GM12878 (cell line): ENCODE measurements at regions not wholly inside any gene's neighbourhood (a gene's known extent, or its start where the extent isn't known, plus 50 kb on each side); places are given as distances from the start of the nearest gene placed in this dataset.
A peak's percentile ranks its signal among the peaks of the same experiment; 100 is the strongest.

Experiments
- ATAC-seq: fragments of 200-7000 bp; cut with Tn5 transposase; 3 replicates; pipeline ENCODE4 v1.9.1; 2020; ENCODE audit warnings: mild to moderate bottlenecking, moderate library complexity
- BruUV-seq: library from RNA; stranded (reverse); fragments of 400-500 nt; replicated peaks from 2 replicates; lab custom pipeline; 2021; lab: Mats Ljungman, UMichigan
- CTCF ChIA-PET: fragments of 300-600 bp; sonication (Branson Sonifier 250); formaldehyde crosslinking; extraction: SDS; loops from one replicate; lab custom pipeline; 2021; ENCODE audit warnings: inconsistent platforms; lab: Yijun Ruan, JAX
- POLR2A ChIA-PET: fragments of 350-600 bp; formaldehyde crosslinking; extraction: SDS; loops from one replicate; lab custom pipeline; 2021; ENCODE audit warnings: inconsistent platforms; lab: Charles Lee
- RAD21 ChIA-PET: fragments of 300-600 bp; sonication (Branson Sonifier 250); formaldehyde crosslinking; loops from one replicate; lab custom pipeline; 2023; ENCODE audit warnings: antibody characterized with exemption; ENCODE audit not compliant: unreplicated experiment; lab: Charles Lee
- SMC1A ChIA-PET: fragments of 300-600 bp; sonication (Branson Sonifier 250); formaldehyde crosslinking; loops from one replicate; lab custom pipeline; 2023; ENCODE audit not compliant: unreplicated experiment, uncharacterized antibody; lab: Charles Lee
- DNase-seq: peaks from one replicate; pipeline ENCODE4 v3.0.0-alpha.2; 2011; ENCODE audit warnings: low read depth, low spot score
- FAIRE-seq: peaks from 3 replicates; lab custom pipeline; 2011; peaks lifted over from hg19 to GRCh38; lab: Jason Lieb, UNC
- H2AFZ ChIP-seq: 2 replicates; pipeline ENCODE4 v1.6.0; 2011; ENCODE audit warnings: low read depth, low read length, control low read depth; ENCODE audit not compliant: control insufficient read depth
- H3K27ac ChIP-seq: 2 replicates; pipeline ENCODE4 v1.5.1; 2011; ENCODE audit warnings: control low read depth; ENCODE audit not compliant: control insufficient read depth, insufficient read depth
- H3K27me3 ChIP-seq, 2 experiments: replicated peaks in 1 of 2; 2 replicates each; pipeline versions ENCODE4 v1.6.0 to v1.6.1; 2011; ENCODE audit warnings: low read length in 1 of 2; ENCODE audit not compliant: control insufficient read depth in 2 of 2, insufficient read depth in 2 of 2
- H3K36me3 ChIP-seq, 2 experiments: 2 replicates each; pipeline ENCODE4 v1.5.1; 2011; ENCODE audit warnings: low read length in 1 of 2; ENCODE audit not compliant: control insufficient read depth in 2 of 2, insufficient read depth in 2 of 2
- H3K4me1 ChIP-seq: 2 replicates; pipeline ENCODE4 v1.6.1; 2011; ENCODE audit warnings: mild to moderate bottlenecking, low read length, moderate library complexity, mixed read lengths; ENCODE audit not compliant: control insufficient read depth, insufficient read depth
- H3K4me2 ChIP-seq: 2 replicates; pipeline ENCODE4 v1.6.0; 2011; ENCODE audit warnings: control low read depth; ENCODE audit not compliant: control insufficient read depth, insufficient read depth
- H3K4me3 ChIP-seq: fragments of 200-600 bp; sonication (generic); 2 replicates; pipeline ENCODE4 v1.5.1; 2016
- H3K79me2 ChIP-seq: 2 replicates; pipeline ENCODE4 v1.6.0; 2011; ENCODE audit warnings: low read length; ENCODE audit not compliant: control insufficient read depth, insufficient read depth
- H3K9ac ChIP-seq: 2 replicates; pipeline ENCODE4 v1.8.0; 2011; ENCODE audit warnings: low read length, control low read depth, mixed read lengths; ENCODE audit not compliant: control insufficient read depth, insufficient read depth
- H3K9me3 ChIP-seq: replicated peaks from 3 replicates; pipeline ENCODE4 v1.5.1; 2011; ENCODE audit warnings: mild to moderate bottlenecking, low read length; ENCODE audit not compliant: control insufficient read depth, insufficient read depth
- H4K20me1 ChIP-seq: 2 replicates; pipeline ENCODE4 v1.6.0; 2011; ENCODE audit not compliant: control insufficient read depth, insufficient read depth
- IKZF1 ChIP-seq: fragments of 450-650 bp; conservative IDR thresholded peaks from 2 replicates; pipeline ENCODE4 v1.6.1; 2017; ENCODE audit warnings: antibody characterized with exemption, mild to moderate bottlenecking
- POU2F2 ChIP-seq: IDR thresholded peaks from 3 replicates; pipeline ENCODE4 v1.6.1; 2011; ENCODE audit warnings: low read depth, mild to moderate bottlenecking, low read length, borderline replicate concordance
- WGBS: methylation state at CpG from one replicate; pipeline ENCODE4 v1.1.6; 2016; ENCODE audit warnings: low lambda C conversion rate; ENCODE audit not compliant: insufficient replicate concordance, insufficient coverage; ENCODE audit errors: missing lambda C conversion rate; 5-methylcytosine and 5-hydroxymethylcytosine counted together
- in situ Hi-C: fragments of 300-500 bp; cut with MboI; formaldehyde crosslinking; loops from 9 replicates; pipeline ENCODE4 v1.14.3; 2018; ENCODE audit warnings: mixed read lengths
- intact Hi-C: fragments of 100-400 bp; cut with micrococcal nuclease; formaldehyde crosslinking; loops from one replicate; pipeline ENCODE4 v1.14.2; 2022; ENCODE audit not compliant: unreplicated experiment
- TF ChIP-seq, protein P1 (sequence below): fragments of 450-650 bp; IDR thresholded peaks from 2 replicates; pipeline ENCODE4 v1.6.1; 2017; ENCODE audit warnings: low read depth, mild to moderate bottlenecking, moderate library complexity

GRCh38 chr9:115191667-115192066 is 73.7 kb upstream of the TNC start:
- 29% methylated on average over 3 of the region's 3 CpGs for WGBS
- no peaks in the 10 kb centered on the region for H3K79me2 ChIP-seq
- H3K9ac ChIP-seq, result no peak overlapping the region
- DNase-seq (no peak), FAIRE-seq (no peak), ATAC-seq (peak; percentile 85)
- no peak overlapping the region for H3K27ac ChIP-seq
- in situ Hi-C loops (no loop called here), intact Hi-C loops (loop anchor here (5.0 kb wide), 1 partner anchor 154 kb away; no protein-coding TSS in a partner anchor)
- RAD21 ChIA-PET, result interaction anchor here (1.0 to 1.5 kb wide), 3 partner anchors 15 to 20 kb away, joined by 3 to 7 read pairs (median 6); no protein-coding TSS in a partner anchor
- no peak overlapping the region for H3K4me3 ChIP-seq
- no peaks in the 10 kb centered on the region; the same call in 2 of the 3 replicates for H3K9me3 ChIP-seq
- no peak overlapping the region for H3K4me2 ChIP-seq
- no peaks in the 10 kb centered on the region for H3K36me3 ChIP-seq
- TF ChIP-seq IKZF1 (no peak), POU2F2 (peak; percentile 22; the same call in 1 of the 3 replicates)
- TF ChIP-seq, protein P1, sequence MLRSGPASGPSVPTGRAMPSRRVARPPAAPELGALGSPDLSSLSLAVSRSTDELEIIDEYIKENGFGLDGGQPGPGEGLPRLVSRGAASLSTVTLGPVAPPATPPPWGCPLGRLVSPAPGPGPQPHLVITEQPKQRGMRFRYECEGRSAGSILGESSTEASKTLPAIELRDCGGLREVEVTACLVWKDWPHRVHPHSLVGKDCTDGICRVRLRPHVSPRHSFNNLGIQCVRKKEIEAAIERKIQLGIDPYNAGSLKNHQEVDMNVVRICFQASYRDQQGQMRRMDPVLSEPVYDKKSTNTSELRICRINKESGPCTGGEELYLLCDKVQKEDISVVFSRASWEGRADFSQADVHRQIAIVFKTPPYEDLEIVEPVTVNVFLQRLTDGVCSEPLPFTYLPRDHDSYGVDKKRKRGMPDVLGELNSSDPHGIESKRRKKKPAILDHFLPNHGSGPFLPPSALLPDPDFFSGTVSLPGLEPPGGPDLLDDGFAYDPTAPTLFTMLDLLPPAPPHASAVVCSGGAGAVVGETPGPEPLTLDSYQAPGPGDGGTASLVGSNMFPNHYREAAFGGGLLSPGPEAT, result peak; percentile 35; the same call in 1 of the 2 replicates
- no TSS peak for BruUV-seq
- H3K27me3 ChIP-seq, result no peaks in the 10 kb centered on the region
- POLR2A ChIA-PET, result interaction anchor here (0.6 to 1.2 kb wide), 2 partner anchors 14 to 39 kb away, joined by 3 to 7 read pairs; no protein-coding TSS in a partner anchor
- no peak overlapping the region for H2AFZ ChIP-seq
- SMC1A ChIA-PET, result interaction anchor here (1.3 to 10.5 kb wide), 4 partner anchors 16 to 182 kb away, joined by 3 to 81 read pairs (median 6); no protein-coding TSS in a partner anchor
- peaks cover 4% of the 10 kb centered on the region; the same call in 1 of the 2 replicates for H3K4me1 ChIP-seq
- no peaks in the 10 kb centered on the region for H4K20me1 ChIP-seq
- CTCF ChIA-PET, result interaction anchor here (0.8 kb wide), 1 partner anchor 14 kb away, joined by 3 read pairs; no protein-coding TSS in a partner anchor
